22Rv1 (cell line): ENCODE measurements at regions not wholly inside any gene's neighbourhood (a gene's known extent, or its start where the extent isn't known, plus 50 kb on each side); places are given as distances from the start of the nearest gene placed in this dataset.

Experiments
- H3K27ac ChIP-seq: fragments of 450-650 bp; 2 replicates; pipeline ENCODE4 v1.5.1; 2017
- ZFX ChIP-seq: fragments of 450-650 bp; IDR thresholded peaks from 2 replicates; pipeline ENCODE4 v1.6.1; 2017; ENCODE audit warnings: antibody characterized with exemption, borderline replicate concordance
- TF ChIP-seq, protein P1 (sequence below): fragments of 450-650 bp; IDR thresholded peaks from 2 replicates; pipeline ENCODE4 v1.5.1; 2017; ENCODE audit warnings: mild to moderate bottlenecking

DNA sequence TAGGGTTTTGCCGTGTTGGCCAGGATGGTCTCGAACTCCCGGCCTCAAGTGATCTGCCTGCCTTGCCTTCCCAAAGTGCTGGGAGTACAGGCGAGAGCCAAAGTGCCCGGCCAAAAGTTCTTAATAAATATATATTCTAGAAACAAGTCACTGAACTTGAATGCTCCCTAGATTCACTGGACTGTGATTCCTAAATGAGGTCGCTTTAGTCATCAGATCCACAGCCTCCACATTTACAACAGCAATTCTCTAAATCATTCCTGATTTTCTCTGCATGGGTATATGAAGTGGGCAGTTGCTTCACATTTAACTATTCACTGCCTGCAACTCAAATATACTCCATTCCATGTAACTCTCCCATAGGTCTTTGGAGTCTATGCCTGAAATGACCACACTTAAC is 813.0 kb downstream of the GALC start:
- no peak overlapping the region for H3K27ac ChIP-seq
- TF ChIP-seq, protein P1, sequence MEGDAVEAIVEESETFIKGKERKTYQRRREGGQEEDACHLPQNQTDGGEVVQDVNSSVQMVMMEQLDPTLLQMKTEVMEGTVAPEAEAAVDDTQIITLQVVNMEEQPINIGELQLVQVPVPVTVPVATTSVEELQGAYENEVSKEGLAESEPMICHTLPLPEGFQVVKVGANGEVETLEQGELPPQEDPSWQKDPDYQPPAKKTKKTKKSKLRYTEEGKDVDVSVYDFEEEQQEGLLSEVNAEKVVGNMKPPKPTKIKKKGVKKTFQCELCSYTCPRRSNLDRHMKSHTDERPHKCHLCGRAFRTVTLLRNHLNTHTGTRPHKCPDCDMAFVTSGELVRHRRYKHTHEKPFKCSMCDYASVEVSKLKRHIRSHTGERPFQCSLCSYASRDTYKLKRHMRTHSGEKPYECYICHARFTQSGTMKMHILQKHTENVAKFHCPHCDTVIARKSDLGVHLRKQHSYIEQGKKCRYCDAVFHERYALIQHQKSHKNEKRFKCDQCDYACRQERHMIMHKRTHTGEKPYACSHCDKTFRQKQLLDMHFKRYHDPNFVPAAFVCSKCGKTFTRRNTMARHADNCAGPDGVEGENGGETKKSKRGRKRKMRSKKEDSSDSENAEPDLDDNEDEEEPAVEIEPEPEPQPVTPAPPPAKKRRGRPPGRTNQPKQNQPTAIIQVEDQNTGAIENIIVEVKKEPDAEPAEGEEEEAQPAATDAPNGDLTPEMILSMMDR, result no peak
- TF ChIP-seq ZFX, result no peak

DNA sequence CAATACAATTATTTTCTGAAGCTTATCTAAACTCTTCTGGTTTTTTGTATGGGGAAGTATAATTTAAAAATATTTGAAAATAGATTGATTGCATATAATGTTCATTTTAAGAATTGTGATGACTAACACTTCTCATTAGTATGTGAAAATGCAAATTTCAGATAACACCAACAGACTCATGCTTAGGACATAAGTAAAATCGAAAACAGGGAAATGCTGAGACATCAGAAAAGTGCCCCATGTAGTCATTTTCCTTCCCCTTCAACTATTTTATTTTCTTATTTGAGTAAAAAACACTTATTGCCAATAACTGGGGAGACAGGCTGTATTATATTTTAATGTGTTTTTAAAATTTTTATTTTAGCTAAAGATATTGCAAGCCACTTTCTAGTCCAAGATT is 814.7 kb downstream of the GALC start:
- TF ChIP-seq, protein P1, result no peak
- no peak for TF ChIP-seq ZFX
- no peak overlapping the region for H3K27ac ChIP-seq

DNA sequence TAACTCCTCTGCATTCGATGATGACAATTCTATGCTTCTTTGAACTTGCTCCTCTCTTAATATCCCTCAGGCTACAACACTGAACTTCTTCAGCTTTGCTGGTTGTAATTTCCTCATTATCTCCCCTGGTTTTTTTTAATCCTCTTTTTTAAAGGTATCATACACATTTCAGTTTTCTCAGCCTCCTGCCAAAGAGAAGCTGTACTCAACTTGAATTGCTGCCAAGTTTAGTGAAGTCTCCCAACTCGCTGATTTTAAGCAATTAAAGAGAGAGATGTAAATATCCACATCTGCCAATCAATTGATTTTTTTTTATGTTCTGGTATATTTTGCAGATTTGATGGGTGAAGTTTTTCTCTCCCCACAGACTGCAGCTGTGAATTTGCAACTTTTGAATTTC is 817.8 kb downstream of the GALC start:
- no peak for TF ChIP-seq ZFX
- TF ChIP-seq, protein P1, result no peak
- H3K27ac ChIP-seq, result no peak overlapping the region

DNA sequence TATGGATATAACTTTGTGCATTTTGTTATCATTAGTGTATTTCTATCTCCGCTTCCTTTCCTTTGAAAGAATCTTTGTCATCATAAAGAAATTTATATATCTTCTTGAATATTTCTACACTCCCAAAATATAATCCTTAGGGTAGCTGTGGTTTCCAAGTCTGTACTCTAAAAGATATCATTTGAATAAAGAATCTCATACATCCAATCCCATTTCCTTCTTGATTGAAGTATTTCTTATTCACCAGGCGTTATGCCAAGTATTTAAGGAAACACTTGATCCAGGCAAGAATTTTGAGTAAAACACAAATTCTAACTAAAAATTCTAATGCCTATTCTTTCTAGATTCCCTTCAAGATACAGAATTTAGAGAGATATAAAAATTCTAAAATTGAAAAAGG is 821.8 kb downstream of the GALC start:
- TF ChIP-seq, protein P1, result no peak
- no peak for TF ChIP-seq ZFX
- no peak overlapping the region for H3K27ac ChIP-seq

DNA sequence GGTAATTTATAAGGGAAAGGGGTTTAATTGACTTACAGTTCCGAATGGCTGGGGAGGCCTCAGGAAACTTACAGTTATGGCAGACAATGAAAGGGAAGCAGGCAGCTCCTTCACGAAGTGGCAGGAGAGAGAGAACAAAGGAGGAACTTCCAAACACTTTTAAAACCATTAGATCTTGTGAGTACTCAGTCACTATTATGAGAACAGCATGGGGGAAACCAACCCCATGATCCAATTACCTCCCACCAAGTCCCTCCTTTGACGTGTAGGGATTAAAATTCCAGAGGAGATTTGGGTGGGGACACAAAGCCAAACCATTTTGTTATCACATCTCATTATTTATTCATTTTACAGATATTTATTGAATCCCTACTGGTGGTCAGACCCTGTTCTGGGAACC is 822.8 kb downstream of the GALC start:
- H3K27ac ChIP-seq, result no peak overlapping the region
- TF ChIP-seq, protein P1, result no peak
- no peak for TF ChIP-seq ZFX

DNA sequence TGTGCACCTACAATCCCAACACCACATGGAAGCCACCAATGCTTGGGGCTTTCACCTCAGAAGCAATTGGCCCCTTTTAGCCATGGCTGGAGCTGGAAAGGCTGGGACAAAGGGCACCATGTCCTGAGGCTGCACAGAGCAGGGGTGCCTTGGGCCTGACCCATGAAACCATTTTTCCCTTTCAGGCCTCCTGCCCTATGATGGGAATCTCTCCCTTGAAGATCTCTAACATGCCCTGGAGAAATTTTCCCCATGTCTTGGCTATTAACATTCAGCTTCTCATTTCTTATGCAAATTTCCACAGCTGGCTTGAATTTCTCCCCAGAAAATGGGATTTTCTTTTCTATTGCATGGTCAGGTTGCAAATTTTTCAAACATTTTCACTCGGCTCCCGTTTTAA is 823.6 kb downstream of the GALC start:
- TF ChIP-seq, protein P1, result no peak
- TF ChIP-seq ZFX, result no peak
- no peak overlapping the region for H3K27ac ChIP-seq

DNA sequence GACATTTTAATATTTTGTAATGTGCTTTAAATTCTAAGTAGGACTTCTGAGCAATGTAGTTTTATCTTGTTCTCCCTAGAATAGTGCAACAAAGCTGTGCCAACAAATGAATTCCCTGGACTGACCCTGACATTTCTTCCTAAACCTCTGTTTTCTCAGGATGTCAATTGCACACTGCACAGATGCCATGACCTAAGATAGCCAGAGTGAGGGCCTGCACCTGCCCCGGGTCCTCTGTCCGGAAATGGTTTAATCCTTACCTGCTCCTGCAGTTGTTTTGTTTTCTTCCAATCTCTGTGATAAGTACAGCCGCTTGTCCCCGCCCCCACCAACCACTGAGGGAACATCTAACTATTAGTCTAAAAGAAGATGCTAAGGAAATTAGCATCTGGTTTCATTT is 831.5 kb downstream of the GALC start:
- TF ChIP-seq, protein P1, result no peak
- no peak for TF ChIP-seq ZFX
- H3K27ac ChIP-seq, result no peak overlapping the region
